ENCODE measurements at regions not wholly inside any gene's neighbourhood (a gene's known extent, or its start where the extent isn't known, plus 50 kb on each side); places are given as distances from the start of the nearest gene placed in this dataset.

GRCh38 chr17:5832886-5833285 lies 237.3 kb upstream of the WSCD1 start:
- TF ChIP-seq CTCF (IDR thresholded peaks at IDR 0.05), result no peak
- TF ChIP-seq EZH2 (IDR thresholded peaks at IDR 0.05), result no peak
- no peak for TF ChIP-seq EZH2phosphoT487 (IDR thresholded peaks at IDR 0.05)
